Testis (tissue), 2 donors: ENCODE measurements at regions not wholly inside any gene's neighbourhood (a gene's known extent, or its start where the extent isn't known, plus 50 kb on each side); places are given as distances from the start of the nearest gene placed in this dataset.
A peak's percentile ranks its signal among the peaks of the same experiment; 100 is the strongest.

ENCODE experiments used
- DNase-seq: peaks from one replicate; pipeline ENCODE4 v3.0.0-alpha.2; 2019
- H3K27ac ChIP-seq, 2 donors: fragments of 200-600 bp; sonication (generic); one replicate each; pipeline ENCODE4 v1.5.1; 2019
- H3K27me3 ChIP-seq: fragments of 200-600 bp; sonication (generic); one replicate; pipeline ENCODE4 v1.5.1; 2019
- H3K36me3 ChIP-seq: fragments of 200-600 bp; sonication (generic); one replicate; pipeline ENCODE4 v1.5.1; 2017; ENCODE audit warnings: low read depth; ENCODE audit errors: missing control alignments
- H3K4me1 ChIP-seq: fragments of 200-600 bp; sonication (generic); one replicate; pipeline ENCODE4 v1.5.1; 2019
- H3K4me3 ChIP-seq, 2 donors: fragments of 200-600 bp; sonication (generic); one replicate each; pipeline ENCODE4 v1.5.1; 2017 to 2019
- H3K9me3 ChIP-seq: fragments of 200-600 bp; sonication (generic); one replicate; pipeline ENCODE4 v1.5.1; 2017
- CTCF ChIP-seq, 3 experiments: fragments of 450-650 bp in 2 of 3; fragments of 200-600 bp in 1 of 3; sonication (generic) in 1 of 3; IDR thresholded peaks; one replicate each; pipeline ENCODE4 v1.5.1; 2016 to 2019; ENCODE audit warnings: antibody characterized with exemption in 3 of 3, mild to moderate bottlenecking in 2 of 3, moderate library complexity in 1 of 3
- POLR2A ChIP-seq: fragments of 450-650 bp; IDR thresholded peaks from one replicate; pipeline ENCODE4 v1.6.1; 2017; ENCODE audit warnings: antibody characterized with exemption, mild to moderate bottlenecking, moderate library complexity
- WGBS, 2 donors: methylation state at CpG; one replicate each; pipeline ENCODE4 v1.1.5; 2018; 5-methylcytosine and 5-hydroxymethylcytosine counted together
- intact Hi-C: fragments of 100-400 bp; cut with DNase I; formaldehyde crosslinking; loops from one replicate; pipeline ENCODE4 v1.15.1; 2023; ENCODE audit warnings: low total_unique reads

DNA sequence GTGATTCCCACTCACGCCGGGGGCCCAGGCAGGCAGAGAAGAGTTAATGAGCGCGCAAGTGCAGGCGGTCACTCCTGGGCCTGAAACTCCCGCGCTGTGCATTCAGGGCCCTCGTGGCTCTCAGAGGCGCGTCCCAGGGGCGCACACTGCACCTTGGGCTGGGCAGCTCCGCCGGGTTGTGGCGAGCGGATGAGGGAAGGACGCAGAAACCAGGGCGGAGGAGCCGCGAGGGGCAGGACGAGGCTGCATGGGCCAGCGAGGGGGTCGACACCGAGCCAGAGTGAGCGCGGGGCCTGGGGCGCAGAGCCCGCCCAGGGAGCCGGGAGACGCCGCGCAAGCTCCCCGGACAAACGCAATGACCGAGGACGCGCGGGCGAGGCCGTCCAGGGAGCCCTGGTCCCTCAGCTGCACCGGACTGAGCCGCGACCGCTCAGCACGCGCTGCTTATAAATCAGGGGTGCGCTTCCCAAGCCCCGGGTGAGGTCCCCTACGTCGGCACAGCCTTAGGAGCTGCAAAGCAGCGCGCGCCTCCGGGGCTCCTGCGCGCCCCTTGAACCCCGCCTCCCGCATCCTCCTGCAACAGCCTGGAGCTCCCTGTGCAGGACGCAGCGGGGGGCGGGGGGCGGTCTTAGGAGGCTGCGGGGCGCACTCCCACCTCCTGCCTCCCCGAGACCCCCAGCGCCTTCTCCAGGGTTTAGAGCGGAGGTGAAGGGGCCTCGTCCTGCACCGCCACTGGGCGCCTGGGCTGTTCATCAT is 180.2 kb upstream of the ALKAL2 start:
- no peak for DNase-seq
- Histone ChIP-seq H3K27ac (no peak overlapping the region), H3K9me3 (no peaks in the 10 kb centered on the region), H3K27me3 (no peaks in the 10 kb centered on the region), H3K36me3 (no peaks in the 10 kb centered on the region), H3K4me1 (no peaks in the 10 kb centered on the region), H3K4me3 (peak overlapping the region; percentile 36 to 42)
- TF ChIP-seq CTCF (IDR thresholded peaks at IDR 0.05) (no peak), POLR2A (no peak)
- intact Hi-C loops, result no loop called here
- WGBS, 2 donors, result 0 to 3% methylated on average over 11 to 69 of the region's 69 CpGs

GRCh38 chr2:467543-467891 is 179.6 kb upstream of the ALKAL2 start:
- H3K27me3 ChIP-seq, result no peaks in the 10 kb centered on the region
- DNase-seq, result no peak

GRCh38 chr2:467101-467500 is 179.2 kb upstream of the ALKAL2 start:
- 61% methylated on average over 11 to 15 of the region's 15 CpGs for WGBS, 2 donors
- no peak for TF ChIP-seq CTCF (IDR thresholded peaks at IDR 0.05)
- Histone ChIP-seq H3K27me3 (no peaks in the 10 kb centered on the region), H3K4me1 (no peaks in the 10 kb centered on the region), H3K9me3 (no peaks in the 10 kb centered on the region), H3K27ac (no peak overlapping the region), H3K36me3 (no peaks in the 10 kb centered on the region), H3K4me3 (no peak overlapping the region)
- no peak for DNase-seq
- intact Hi-C loops, result no loop called here

More at GRCh38 chr2:467543-467891, 179.6 kb upstream of the ALKAL2 start:
- TF ChIP-seq POLR2A (no peak), CTCF (IDR thresholded peaks at IDR 0.05) (no peak)
- Histone ChIP-seq H3K4me1 (no peaks in the 10 kb centered on the region), H3K27ac (no peak overlapping the region), H3K9me3 (no peaks in the 10 kb centered on the region), H3K4me3 (peak overlapping the region; percentile 36 to 42), H3K36me3 (no peaks in the 10 kb centered on the region)
- WGBS, 2 donors, result 38 to 44% methylated on average over 13 to 18 of the region's 18 CpGs
- intact Hi-C loops, result no loop called here

DNA sequence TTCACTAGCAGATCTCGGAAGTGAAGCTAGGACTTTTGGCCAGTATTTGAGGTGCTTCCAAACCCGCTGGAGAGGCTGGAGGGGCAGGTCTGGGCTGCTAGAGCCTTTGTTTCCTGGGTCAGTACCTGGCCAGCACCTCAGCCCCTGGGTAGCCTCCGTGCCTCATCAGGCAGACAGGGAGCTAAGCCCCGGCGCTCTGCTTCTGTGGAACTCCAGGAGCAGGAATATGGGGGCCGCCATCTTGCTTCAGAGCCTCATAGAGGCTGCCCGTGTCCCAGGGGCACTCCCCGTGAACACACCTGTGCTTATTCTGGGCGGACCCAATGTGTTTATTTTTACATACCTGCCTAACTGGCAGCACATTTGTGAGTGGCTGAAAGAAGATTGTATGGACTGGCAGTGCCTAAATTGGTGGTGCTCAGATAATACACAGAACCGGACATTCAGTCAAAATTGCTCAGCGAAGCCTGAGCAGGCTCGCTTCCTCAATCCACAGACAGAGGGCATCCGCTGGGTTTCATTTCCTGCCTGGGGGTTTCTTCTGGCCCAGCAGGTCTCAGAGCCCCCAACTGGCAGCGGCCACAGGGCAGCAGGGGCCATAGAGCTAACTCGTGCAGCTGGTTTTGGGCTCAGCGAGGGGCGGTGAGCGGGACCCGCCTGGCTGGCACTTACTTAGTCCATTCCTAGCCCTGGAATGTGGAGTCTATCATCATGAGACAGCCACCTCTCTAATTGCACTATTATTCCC is 176.8 kb upstream of the ALKAL2 start:
- peak; percentile 64 for DNase-seq
- intact Hi-C loops, result no loop called here
- no peaks in the 10 kb centered on the region for H3K27me3 ChIP-seq
- no peak overlapping the region for H3K27ac ChIP-seq
- no peaks in the 10 kb centered on the region for H3K36me3 ChIP-seq
- no peaks in the 10 kb centered on the region for H3K9me3 ChIP-seq
- 65 to 82% methylated on average over 8 to 19 of the region's 19 CpGs for WGBS, 2 donors
- H3K4me1 ChIP-seq, result no peaks in the 10 kb centered on the region
- TF ChIP-seq POLR2A, result no peak
- no peak for TF ChIP-seq CTCF (IDR thresholded peaks at IDR 0.05)
- peak overlapping the region; percentile 14 to 25 for H3K4me3 ChIP-seq
